ENCODE measurements at regions not wholly inside any gene's neighbourhood (a gene's known extent, or its start where the extent isn't known, plus 50 kb on each side); places are given as distances from the start of the nearest gene placed in this dataset.

- no peak for DNase-seq (ENCODE audit: low read depth)
These were observed 147.5 kb upstream of the RBFOX1 start for GRCh38 chr16:7185165-7185564.

- DNase-seq (ENCODE audit: low read depth) = no peak
These were observed 148.9 kb upstream of the RBFOX1 start for GRCh38 chr16:7183768-7184167.

GRCh38 chr16:7182510-7183109 is 150.0 kb upstream of the RBFOX1 start:
- peak; percentile 14 for DNase-seq (ENCODE audit: low read depth)

- no peak for DNase-seq (ENCODE audit: low read depth)
These were observed 154.8 kb upstream of the RBFOX1 start for GRCh38 chr16:7177875-7178274.

- no peak for DNase-seq (ENCODE audit: low read depth)
These were observed 161.5 kb upstream of the RBFOX1 start for GRCh38 chr16:7171151-7171550.

GRCh38 chr16:7167626-7168025 is 165.0 kb upstream of the RBFOX1 start:
- no peak for DNase-seq (ENCODE audit: low read depth)

- DNase-seq (ENCODE audit: low read depth) = no peak
These were observed 170.8 kb upstream of the RBFOX1 start for GRCh38 chr16:7161891-7162290.

- DNase-seq (ENCODE audit: low read depth) = no peak
These were observed 172.6 kb upstream of the RBFOX1 start for GRCh38 chr16:7160093-7160492.

GRCh38 chr16:7158481-7158880 is 174.2 kb upstream of the RBFOX1 start:
- no peak for DNase-seq (ENCODE audit: low read depth)

GRCh38 chr16:7150230-7150629 is 182.4 kb upstream of the RBFOX1 start:
- no peak for DNase-seq (ENCODE audit: low read depth)

- DNase-seq (ENCODE audit: low read depth) = no peak
These were observed 184.0 kb upstream of the RBFOX1 start for GRCh38 chr16:7148606-7149005.

GRCh38 chr16:7140899-7141298 is 191.7 kb upstream of the RBFOX1 start:
- peak; percentile 71 for DNase-seq (ENCODE audit: low read depth)

GRCh38 chr16:7137560-7138330 is 194.9 kb upstream of the RBFOX1 start:
- peak; percentile 39 for DNase-seq (ENCODE audit: low read depth)

GRCh38 chr16:7132465-7132864 is 200.2 kb upstream of the RBFOX1 start:
- DNase-seq (ENCODE audit: low read depth) = no peak

GRCh38 chr16:7124701-7125100 is 207.9 kb upstream of the RBFOX1 start:
- DNase-seq (ENCODE audit: low read depth) = no peak

GRCh38 chr16:7124242-7124641 is 208.4 kb upstream of the RBFOX1 start:
- DNase-seq (ENCODE audit: low read depth) = no peak

GRCh38 chr16:7116734-7117133 is 215.9 kb upstream of the RBFOX1 start:
- DNase-seq (ENCODE audit: low read depth) = no peak

- no peak for DNase-seq (ENCODE audit: low read depth)
These were observed 216.7 kb upstream of the RBFOX1 start for GRCh38 chr16:7115898-7116297.

GRCh38 chr16:7113949-7114348 is 218.7 kb upstream of the RBFOX1 start:
- DNase-seq (ENCODE audit: low read depth) = no peak

- no peak for DNase-seq (ENCODE audit: low read depth)
These were observed 219.2 kb upstream of the RBFOX1 start for GRCh38 chr16:7113395-7113794.

GRCh38 chr16:7111265-7111664 is 221.4 kb upstream of the RBFOX1 start:
- DNase-seq (ENCODE audit: low read depth) = no peak

GRCh38 chr16:7107436-7107835 is 225.2 kb upstream of the RBFOX1 start:
- no peak for DNase-seq (ENCODE audit: low read depth)

GRCh38 chr16:7103056-7103455 is 229.6 kb upstream of the RBFOX1 start:
- no peak for DNase-seq (ENCODE audit: low read depth)

- no peak for DNase-seq (ENCODE audit: low read depth)
These were observed 231.6 kb upstream of the RBFOX1 start for GRCh38 chr16:7101054-7101453.

All from Daoy (cell line).